SK-N-SH treated with all-trans-retinoic acid at 6 μM for 48 hours (cell line): ENCODE measurements at regions not wholly inside any gene's neighbourhood (a gene's known extent, or its start where the extent isn't known, plus 50 kb on each side); places are given as distances from the start of the nearest gene placed in this dataset.

Experiments
- ARNTL ChIP-seq: fragments of 450-650 bp; formaldehyde crosslinking; IDR thresholded peaks from 2 replicates; pipeline ENCODE4 v1.5.0; 2020; ENCODE audit warnings: low read depth, mild to moderate bottlenecking, moderate library complexity, borderline replicate concordance
- PPARA ChIP-seq: fragments of 250-450 bp; sonication (Bioruptor Pico); IDR thresholded peaks from 2 replicates; pipeline ENCODE4 v1.5.0; 2020; ENCODE audit warnings: mild to moderate bottlenecking, borderline replicate concordance
- TCF4 ChIP-seq: fragments of 250-450 bp; sonication (Bioruptor Pico); IDR thresholded peaks from 2 replicates; pipeline ENCODE4 v1.8.0; 2021; ENCODE audit warnings: mild to moderate bottlenecking, moderate library complexity, borderline replicate concordance
- ZFP30 ChIP-seq: fragments of 450-650 bp; formaldehyde crosslinking; IDR thresholded peaks from 2 replicates; pipeline ENCODE4 v1.5.0; 2022; ENCODE audit warnings: mild to moderate bottlenecking, moderate library complexity
- ZNF70 ChIP-seq: fragments of 450-650 bp; formaldehyde crosslinking; IDR thresholded peaks from 2 replicates; pipeline ENCODE4 v1.5.0; 2020; ENCODE audit warnings: mild to moderate bottlenecking, moderate library complexity
- ZNF8 ChIP-seq: fragments of 450-650 bp; formaldehyde crosslinking; IDR thresholded peaks from 2 replicates; pipeline ENCODE4 v1.5.0; 2020; ENCODE audit warnings: mild to moderate bottlenecking, moderate library complexity
- TF ChIP-seq, protein P1 (sequence below): fragments of 250-450 bp; sonication (Bioruptor Pico); IDR thresholded peaks from 2 replicates; pipeline ENCODE4 v1.5.0; 2020; ENCODE audit warnings: mild to moderate bottlenecking, moderate library complexity
- TF ChIP-seq, protein P2 (sequence below): fragments of 250-450 bp; sonication (Bioruptor Pico); IDR thresholded peaks from 2 replicates; pipeline ENCODE4 v1.5.1; 2020; ENCODE audit warnings: low read depth, mild to moderate bottlenecking, moderate library complexity

GRCh38 chr6:147888374-147888773 lies 379.9 kb downstream of the SAMD5 start:
- TF ChIP-seq ZNF8 (CRISPR knock-in tag): no peak
- no peak for TF ChIP-seq ARNTL (CRISPR knock-in tag)
- TF ChIP-seq PPARA (CRISPR knock-in tag): no peak
- TF ChIP-seq, protein P1, sequence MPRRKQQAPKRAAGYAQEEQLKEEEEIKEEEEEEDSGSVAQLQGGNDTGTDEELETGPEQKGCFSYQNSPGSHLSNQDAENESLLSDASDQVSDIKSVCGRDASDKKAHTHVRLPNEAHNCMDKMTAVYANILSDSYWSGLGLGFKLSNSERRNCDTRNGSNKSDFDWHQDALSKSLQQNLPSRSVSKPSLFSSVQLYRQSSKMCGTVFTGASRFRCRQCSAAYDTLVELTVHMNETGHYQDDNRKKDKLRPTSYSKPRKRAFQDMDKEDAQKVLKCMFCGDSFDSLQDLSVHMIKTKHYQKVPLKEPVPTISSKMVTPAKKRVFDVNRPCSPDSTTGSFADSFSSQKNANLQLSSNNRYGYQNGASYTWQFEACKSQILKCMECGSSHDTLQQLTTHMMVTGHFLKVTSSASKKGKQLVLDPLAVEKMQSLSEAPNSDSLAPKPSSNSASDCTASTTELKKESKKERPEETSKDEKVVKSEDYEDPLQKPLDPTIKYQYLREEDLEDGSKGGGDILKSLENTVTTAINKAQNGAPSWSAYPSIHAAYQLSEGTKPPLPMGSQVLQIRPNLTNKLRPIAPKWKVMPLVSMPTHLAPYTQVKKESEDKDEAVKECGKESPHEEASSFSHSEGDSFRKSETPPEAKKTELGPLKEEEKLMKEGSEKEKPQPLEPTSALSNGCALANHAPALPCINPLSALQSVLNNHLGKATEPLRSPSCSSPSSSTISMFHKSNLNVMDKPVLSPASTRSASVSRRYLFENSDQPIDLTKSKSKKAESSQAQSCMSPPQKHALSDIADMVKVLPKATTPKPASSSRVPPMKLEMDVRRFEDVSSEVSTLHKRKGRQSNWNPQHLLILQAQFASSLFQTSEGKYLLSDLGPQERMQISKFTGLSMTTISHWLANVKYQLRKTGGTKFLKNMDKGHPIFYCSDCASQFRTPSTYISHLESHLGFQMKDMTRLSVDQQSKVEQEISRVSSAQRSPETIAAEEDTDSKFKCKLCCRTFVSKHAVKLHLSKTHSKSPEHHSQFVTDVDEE (CRISPR knock-in tag): no peak
- TF ChIP-seq ZFP30 (CRISPR knock-in tag): no peak
- no peak for TF ChIP-seq ZNF70 (CRISPR knock-in tag)
- TF ChIP-seq TCF4 (CRISPR knock-in tag): no peak
- TF ChIP-seq, protein P2, sequence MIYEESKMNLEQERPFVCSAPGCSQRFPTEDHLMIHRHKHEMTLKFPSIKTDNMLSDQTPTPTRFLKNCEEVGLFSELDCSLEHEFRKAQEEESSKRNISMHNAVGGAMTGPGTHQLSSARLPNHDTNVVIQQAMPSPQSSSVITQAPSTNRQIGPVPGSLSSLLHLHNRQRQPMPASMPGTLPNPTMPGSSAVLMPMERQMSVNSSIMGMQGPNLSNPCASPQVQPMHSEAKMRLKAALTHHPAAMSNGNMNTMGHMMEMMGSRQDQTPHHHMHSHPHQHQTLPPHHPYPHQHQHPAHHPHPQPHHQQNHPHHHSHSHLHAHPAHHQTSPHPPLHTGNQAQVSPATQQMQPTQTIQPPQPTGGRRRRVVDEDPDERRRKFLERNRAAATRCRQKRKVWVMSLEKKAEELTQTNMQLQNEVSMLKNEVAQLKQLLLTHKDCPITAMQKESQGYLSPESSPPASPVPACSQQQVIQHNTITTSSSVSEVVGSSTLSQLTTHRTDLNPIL (CRISPR knock-in tag): no peak
